Cardiac fibroblast (primary cell): ENCODE measurements at regions not wholly inside any gene's neighbourhood (a gene's known extent, or its start where the extent isn't known, plus 50 kb on each side); places are given as distances from the start of the nearest gene placed in this dataset.

ENCODE experiments used
- DNase-seq, 2 donors: peaks; one replicate each; pipeline versions ENCODE4 v3.0.0 to v3.0.0-alpha.2; 2010; ENCODE audit warnings: low read depth in 2 of 2
- H3K4me3 ChIP-seq, 2 donors: replicated peaks in 1 of 2; 1 replicate in 1 of 2; 2 replicates in 1 of 2; pipeline ENCODE4 v1.5.1; 2011; ENCODE audit warnings: low read depth in 2 of 2, low read length in 2 of 2, mild to moderate bottlenecking in 2 of 2, moderate library complexity in 1 of 2
- CTCF ChIP-seq: IDR thresholded peaks from one replicate; pipeline ENCODE4 v1.5.1; 2011; ENCODE audit warnings: low read depth, mild to moderate bottlenecking, low read length, inconsistent platforms

GRCh38 chrX:10021461-10022272 lies 54.5 kb downstream of the CLDN34 start:
- no peak for DNase-seq
- no peak for TF ChIP-seq CTCF
- H3K4me3 ChIP-seq, result no peak overlapping the region

GRCh38 chrX:10022273-10022541 lies 55.0 kb downstream of the CLDN34 start:
- no peak for DNase-seq
- H3K4me3 ChIP-seq, result no peak overlapping the region
- no peak for TF ChIP-seq CTCF

GRCh38 chrX:10022580-10023245 lies 55.6 kb downstream of the CLDN34 start:
- TF ChIP-seq CTCF, result no peak
- DNase-seq, result peak; percentile 82 to 87
- no peak overlapping the region for H3K4me3 ChIP-seq

GRCh38 chrX:10023821-10024220 lies 56.7 kb downstream of the CLDN34 start:
- DNase-seq, result no peak
- TF ChIP-seq CTCF, result no peak
- H3K4me3 ChIP-seq, result no peak overlapping the region

GRCh38 chrX:10025742-10026493 lies 58.8 kb downstream of the CLDN34 start:
- no peak for DNase-seq
- no peak overlapping the region for H3K4me3 ChIP-seq
- no peak for TF ChIP-seq CTCF

- no peak for DNase-seq
- no peak overlapping the region for H3K4me3 ChIP-seq
- TF ChIP-seq CTCF, result no peak
Measured at GRCh38 chrX:10028283-10029104, 61.3 kb downstream of the CLDN34 start.
